Tibial nerve (tissue), 4 donors: ENCODE measurements at regions not wholly inside any gene's neighbourhood (a gene's known extent, or its start where the extent isn't known, plus 50 kb on each side); places are given as distances from the start of the nearest gene placed in this dataset.
A peak's percentile ranks its signal among the peaks of the same experiment; 100 is the strongest.

Source experiments
- DNase-seq, 2 donors: peaks; one replicate each; pipeline ENCODE4 v3.0.0-alpha.2; 2019; ENCODE audit warnings: low spot score in 2 of 2
- H3K27ac ChIP-seq, 4 donors: fragments of 200-600 bp; sonication (generic) in 3 of 4; one replicate each; pipeline ENCODE4 v1.5.1; 2017 to 2019; ENCODE audit warnings: mild to moderate bottlenecking in 1 of 4
- H3K27me3 ChIP-seq, 2 donors: fragments of 200-600 bp; sonication (generic) in 1 of 2; one replicate each; pipeline versions ENCODE4 v1.5.1 to v1.6.0; 2017 to 2019
- H3K36me3 ChIP-seq, 3 donors: fragments of 200-600 bp; sonication (generic); one replicate each; pipeline ENCODE4 v1.5.1; 2018 to 2019
- H3K4me1 ChIP-seq, 4 donors: fragments of 200-600 bp; sonication (generic) in 3 of 4; one replicate each; pipeline ENCODE4 v1.5.1; 2017 to 2019
- H3K4me3 ChIP-seq, 4 donors: fragments of 200-600 bp; sonication (generic) in 3 of 4; one replicate each; pipeline ENCODE4 v1.5.1; 2017 to 2019; ENCODE audit warnings: mild to moderate bottlenecking in 1 of 4, moderate library complexity in 1 of 4
- H3K9me3 ChIP-seq, 4 donors: fragments of 200-600 bp; sonication (generic) in 3 of 4; one replicate each; pipeline ENCODE4 v1.5.1; 2017 to 2019
- CTCF ChIP-seq, 5 experiments: fragments of 200-600 bp in 3 of 5; fragments of 450-650 bp in 2 of 5; sonication (generic) in 3 of 5; IDR thresholded peaks; one replicate each; pipeline ENCODE4 v1.5.1; 2016 to 2019; ENCODE audit warnings: antibody characterized with exemption in 5 of 5, mild to moderate bottlenecking in 3 of 5, moderate library complexity in 2 of 5
- EP300 ChIP-seq, 2 donors: sonication (generic); formaldehyde crosslinking; IDR thresholded peaks; one replicate each; pipeline ENCODE4 v1.6.1; 2017; ENCODE audit warnings: antibody characterized with exemption in 2 of 2, mild to moderate bottlenecking in 1 of 2
- POLR2A ChIP-seq, 2 donors: fragments of 450-650 bp; IDR thresholded peaks; one replicate each; pipeline ENCODE4 v1.6.1; 2017; ENCODE audit warnings: antibody characterized with exemption in 2 of 2, mild to moderate bottlenecking in 2 of 2, moderate library complexity in 2 of 2
- WGBS, 2 donors: methylation state at CpG; one replicate each; pipeline ENCODE4 v1.1.5; 2018; 5-methylcytosine and 5-hydroxymethylcytosine counted together

- Histone ChIP-seq H3K27me3 (peaks cover 4 to 75% of the 10 kb centered on the region in 2 donors), H3K36me3 (no peaks in the 10 kb centered on the region), H3K9me3 (no peaks in the 10 kb centered on the region), H3K4me1 (peaks cover 0 to 58% (median 7%) of the 10 kb centered on the region in 4 donors), H3K27ac (peak overlapping the region; percentile 35 to 88 (median 74)), H3K4me3 (peak overlapping the region; percentile 17 to 50 (median 32))
- DNase-seq = no peak
- 4% methylated on average over 33 to 45 of the region's 50 CpGs for WGBS, 2 donors
- peak; percentile 22 to 27 for TF ChIP-seq POLR2A (IDR thresholded peaks at IDR 0.05)
- no peak for TF ChIP-seq CTCF (IDR thresholded peaks at IDR 0.05)
These were observed 125.3 kb downstream of the TMEM174 start for GRCh38 chr5:73298251-73298771.

- TF ChIP-seq EP300 (IDR thresholded peaks at IDR 0.05) (no peak), CTCF (IDR thresholded peaks at IDR 0.05) (peak in 1 of 5 experiments; percentile 8)
- 36 to 63% methylated on average over 5 of the region's 5 CpGs for WGBS, 2 donors
- Histone ChIP-seq H3K4me3 (peak overlapping the region in 1 of 4 donors; percentile 50), H3K9me3 (no peaks in the 10 kb centered on the region), H3K4me1 (peaks cover 0 to 49% (median 5%) of the 10 kb centered on the region in 4 donors), H3K36me3 (no peaks in the 10 kb centered on the region), H3K27ac (peak overlapping the region in 3 of 4 donors; percentile 35 to 88 (median 82)), H3K27me3 (peaks cover 0 to 66% of the 10 kb centered on the region in 2 donors)
- no peak for DNase-seq
These were observed 124.4 kb downstream of the TMEM174 start for GRCh38 chr5:73297430-73297829.

- peaks cover 0 to 44% (median 5%) of the 10 kb centered on the region in 4 donors for H3K4me1 ChIP-seq
- H3K9me3 ChIP-seq = no peaks in the 10 kb centered on the region
- H3K36me3 ChIP-seq = no peaks in the 10 kb centered on the region
- whole genome bisulfite sequencing, 2 donors = 33 to 57% methylated on average over 4 of the region's 4 CpGs
- no peak overlapping the region for H3K4me3 ChIP-seq
- peak overlapping the region in 2 of 4 donors; percentile 82 to 88 for H3K27ac ChIP-seq
- TF ChIP-seq EP300 (IDR thresholded peaks at IDR 0.05) (no peak), POLR2A (IDR thresholded peaks at IDR 0.05) (no peak), CTCF (IDR thresholded peaks at IDR 0.05) (no peak)
- no peak for DNase-seq
- peaks cover 0 to 60% of the 10 kb centered on the region in 2 donors for H3K27me3 ChIP-seq
These were observed 123.8 kb downstream of the TMEM174 start for GRCh38 chr5:73296772-73297171.

GRCh38 chr5:73295921-73296320 is 122.9 kb downstream of the TMEM174 start:
- Histone ChIP-seq H3K36me3 (no peaks in the 10 kb centered on the region), H3K4me3 (no peak overlapping the region), H3K27me3 (peaks cover 0 to 51% of the 10 kb centered on the region in 2 donors), H3K4me1 (peaks cover 0 to 36% (median 5%) of the 10 kb centered on the region in 4 donors), H3K9me3 (no peaks in the 10 kb centered on the region), H3K27ac (peak overlapping the region in 2 of 4 donors; percentile 82 to 88)
- TF ChIP-seq POLR2A (IDR thresholded peaks at IDR 0.05) (no peak), CTCF (IDR thresholded peaks at IDR 0.05) (no peak), EP300 (IDR thresholded peaks at IDR 0.05) (no peak)
- DNase-seq = no peak
- 57 to 59% methylated on average over 4 of the region's 4 CpGs for WGBS, 2 donors

- no peaks in the 10 kb centered on the region for H3K9me3 ChIP-seq
- peaks cover 0 to 46% of the 10 kb centered on the region in 2 donors for H3K27me3 ChIP-seq
- H3K4me1 ChIP-seq = peaks cover 0 to 32% (median 5%) of the 10 kb centered on the region in 4 donors
- no peak for DNase-seq
- no peak overlapping the region for H3K4me3 ChIP-seq
- H3K27ac ChIP-seq = peak overlapping the region in 1 of 4 donors; percentile 88
- H3K36me3 ChIP-seq = no peaks in the 10 kb centered on the region
- 74 to 75% methylated on average over 2 of the region's 2 CpGs for WGBS, 2 donors
- TF ChIP-seq POLR2A (IDR thresholded peaks at IDR 0.05) = no peak
- peak in 3 of 5 experiments; percentile 11 to 52 (median 16) for TF ChIP-seq CTCF (IDR thresholded peaks at IDR 0.05)
- TF ChIP-seq EP300 (IDR thresholded peaks at IDR 0.05) = no peak
These were observed 122.5 kb downstream of the TMEM174 start for GRCh38 chr5:73295447-73295846.
